ENCODE measurements at regions not wholly inside any gene's neighbourhood (a gene's known extent, or its start where the extent isn't known, plus 50 kb on each side); places are given as distances from the start of the nearest gene placed in this dataset.
"Not testable (repeated sequence)": the region's sequence is repeated elsewhere in the genome, so short reads cannot be mapped to it uniquely, and the experiment has no call there.

- TF ChIP-seq ZBTB20 (tag by site-specific recombination; IDR thresholded peaks at IDR 0.05) (peak; percentile 65; the same call in 1 of the 2 replicates), ZBTB17 (tag by site-specific recombination; IDR thresholded peaks at IDR 0.05) (peak; percentile 91), ZNF2 (tag by site-specific recombination; IDR thresholded peaks at IDR 0.05) (0 out of 2 replicates have a peak, but pooled peaks have one; percentile 33), ZFHX2 (tag by site-specific recombination; conservative IDR thresholded peaks at IDR 0.05) (0 out of 2 replicates have a peak, but pooled peaks have one; percentile 14), ZBTB48 (tag by site-specific recombination; IDR thresholded peaks at IDR 0.05) (0 out of 2 replicates have a peak, but pooled peaks have one; percentile 51), ZBTB8A (tag by site-specific recombination; IDR thresholded peaks at IDR 0.05) (peak; percentile 53), ZBTB10 (tag by site-specific recombination; IDR thresholded peaks at IDR 0.05) (0 out of 2 replicates have a peak, but pooled peaks have one; percentile 45), ZNF335 (tag by site-specific recombination; conservative IDR thresholded peaks at IDR 0.05) (peak; percentile 48), ZNF600 (tag by site-specific recombination; IDR thresholded peaks at IDR 0.05) (peak; percentile 52; the same call in 1 of the 2 replicates), ZBTB26 (tag by site-specific recombination; optimal IDR thresholded peaks at IDR 0.05) (peak; percentile 47)
- peaks cover 16% of the 10 kb centered on the region for H3K9me3 ChIP-seq (ENCODE audit: control insufficient read depth, insufficient read depth, low read depth, low read length)
- CTCF ChIA-PET, result interaction anchor here (1.0 kb wide), 1 partner anchor 114 kb away, joined by 3 read pairs; no protein-coding TSS in a partner anchor
- H3K4me3 ChIP-seq (ENCODE audit: low read depth, low read length), result peak overlapping the region; percentile 36
- H3K27ac ChIP-seq (ENCODE audit: extremely low read depth, low read depth, low read length); H3K4me1 ChIP-seq (ENCODE audit: control insufficient read depth, insufficient read depth, low read length); POLR2A ChIA-PET; H3K36me3 ChIP-seq (ENCODE audit: control insufficient read depth in 2 of 2, insufficient read depth in 1 of 2, low read length in 2 of 2): not testable (repeated sequence)
These were observed 66.6 kb upstream of the ZNF30 start for GRCh38 chr19:34859823-34860736.

GRCh38 chr19:34859325-34859724 lies 67.4 kb upstream of the ZNF30 start:
- H3K9me3 ChIP-seq (ENCODE audit: control insufficient read depth, insufficient read depth, low read depth, low read length), result peaks cover 16% of the 10 kb centered on the region
- H3K4me1 ChIP-seq (ENCODE audit: control insufficient read depth, insufficient read depth, low read length); H3K27ac ChIP-seq (ENCODE audit: extremely low read depth, low read depth, low read length); H3K4me3 ChIP-seq (ENCODE audit: low read depth, low read length); H3K36me3 ChIP-seq (ENCODE audit: control insufficient read depth in 2 of 2, insufficient read depth in 1 of 2, low read length in 2 of 2); POLR2A ChIA-PET: not testable (repeated sequence)
- peak; percentile 90 for TF ChIP-seq ZNF529 (tag by site-specific recombination; IDR thresholded peaks at IDR 0.05; ENCODE audit: insufficient replicate concordance)
- CTCF ChIA-PET, result interaction anchor here (1.0 kb wide), 1 partner anchor 115 kb away, joined by 3 read pairs; no protein-coding TSS in a partner anchor

GRCh38 chr19:34856052-34856451 lies 70.7 kb upstream of the ZNF30 start:
- CTCF ChIA-PET, result no interaction called here
- H3K4me3 ChIP-seq (ENCODE audit: low read depth, low read length), result no peak overlapping the region
- H3K27ac ChIP-seq (ENCODE audit: extremely low read depth, low read depth, low read length), result no peak overlapping the region
- H3K36me3 ChIP-seq (ENCODE audit: control insufficient read depth in 2 of 2, insufficient read depth in 1 of 2, low read length in 2 of 2), result peaks cover 0 to 8% of the 10 kb centered on the region in 2 experiments; a peak in 1 of 3 replicates
- peaks cover 16% of the 10 kb centered on the region for H3K9me3 ChIP-seq (ENCODE audit: control insufficient read depth, insufficient read depth, low read depth, low read length)
- no peaks in the 10 kb centered on the region for H3K4me1 ChIP-seq (ENCODE audit: control insufficient read depth, insufficient read depth, low read length)
- TF ChIP-seq ZNF112 (tag by site-specific recombination; IDR thresholded peaks at IDR 0.05), result no peak
- POLR2A ChIA-PET, result no interaction called here

- ChIA-PET CTCF (interaction anchor here (1.3 kb wide), 1 partner anchor 10 kb away, joined by 3 read pairs; no protein-coding TSS in a partner anchor), POLR2A (no interaction called here)
- no peaks in the 10 kb centered on the region for H3K4me1 ChIP-seq (ENCODE audit: control insufficient read depth, insufficient read depth, low read length)
- peaks cover 0 to 8% of the 10 kb centered on the region in 2 experiments; a peak in 1 of 3 replicates for H3K36me3 ChIP-seq (ENCODE audit: control insufficient read depth in 2 of 2, insufficient read depth in 1 of 2, low read length in 2 of 2)
- H3K4me3 ChIP-seq (ENCODE audit: low read depth, low read length), result no peak overlapping the region
- H3K9me3 ChIP-seq (ENCODE audit: control insufficient read depth, insufficient read depth, low read depth, low read length), result peaks cover 21% of the 10 kb centered on the region
- TF ChIP-seq ZNF830 (tag by site-specific recombination; IDR thresholded peaks at IDR 0.05; ENCODE audit: low read depth), result no peak
- no peak for TF ChIP-seq ZNF169 (tag by site-specific recombination; IDR thresholded peaks at IDR 0.05)
- no peak for TF ChIP-seq ZNF544 (tag by site-specific recombination; IDR thresholded peaks at IDR 0.05)
- TF ChIP-seq ZNF624 (tag by site-specific recombination; IDR thresholded peaks at IDR 0.05), result no peak
- 0 out of 2 replicates have a peak, but pooled peaks have one; percentile 13 for TF ChIP-seq ZIC2 (tag by site-specific recombination; IDR thresholded peaks at IDR 0.05)
- TF ChIP-seq KLF9 (tag by site-specific recombination; IDR thresholded peaks at IDR 0.05; ENCODE audit: low read depth), result no peak
- no peak for TF ChIP-seq ZNF433 (tag by site-specific recombination; IDR thresholded peaks at IDR 0.05; ENCODE audit: low read depth)
- no peak overlapping the region for H3K27ac ChIP-seq (ENCODE audit: extremely low read depth, low read depth, low read length)
These were observed 73.3 kb upstream of the ZNF30 start for GRCh38 chr19:34853369-34853768.
